Breast epithelium (tissue), 4 donors: ENCODE measurements at regions not wholly inside any gene's neighbourhood (a gene's known extent, or its start where the extent isn't known, plus 50 kb on each side); places are given as distances from the start of the nearest gene placed in this dataset.

Experiments
- DNase-seq, 2 donors: peaks; one replicate each; pipeline ENCODE4 v3.0.0-alpha.2; 2019; ENCODE audit warnings: low spot score in 2 of 2
- H3K27ac ChIP-seq, 2 donors: fragments of 200-600 bp; sonication (generic) in 1 of 2; one replicate each; pipeline ENCODE4 v1.5.1; 2016 to 2019; ENCODE audit warnings: mild to moderate bottlenecking in 1 of 2
- H3K27me3 ChIP-seq, 2 donors: fragments of 200-600 bp; sonication (generic) in 1 of 2; one replicate each; pipeline versions ENCODE4 v1.5.1 to v1.6.0; 2017 to 2019; ENCODE audit warnings: control low read depth in 1 of 2, mild to moderate bottlenecking in 1 of 2
- H3K36me3 ChIP-seq: fragments of 200-600 bp; one replicate; pipeline ENCODE4 v1.5.1; 2019
- H3K4me1 ChIP-seq, 2 donors: fragments of 200-600 bp; sonication (generic); one replicate each; pipeline ENCODE4 v1.5.1; 2016 to 2019; ENCODE audit warnings: control low read depth in 1 of 2
- H3K4me3 ChIP-seq, 3 donors: fragments of 200-600 bp; sonication (generic); 1 replicate in 2 of 3; 2 replicates in 1 of 3; pipeline ENCODE4 v1.5.1; 2016 to 2019; ENCODE audit warnings: mild to moderate bottlenecking in 3 of 3, moderate library complexity in 2 of 3
- H3K9me3 ChIP-seq, 2 donors: fragments of 200-600 bp; sonication (generic) in 1 of 2; one replicate each; pipeline ENCODE4 v1.5.1; 2016 to 2019; ENCODE audit warnings: control low read depth in 1 of 2
- POLR2A ChIP-seq: fragments of 450-650 bp; IDR thresholded peaks from one replicate; pipeline ENCODE4 v1.6.1; 2016; ENCODE audit warnings: antibody characterized with exemption, mild to moderate bottlenecking, moderate library complexity
- POLR2AphosphoS5 ChIP-seq, 3 donors: sonication (generic); formaldehyde crosslinking; IDR thresholded peaks; one replicate each; pipeline ENCODE4 v1.6.1; 2017; ENCODE audit warnings: antibody characterized with exemption in 3 of 3
- intact Hi-C: fragments of 100-400 bp; cut with DNase I; formaldehyde crosslinking; loops from one replicate; pipeline ENCODE4 v1.15.1; 2023; ENCODE audit warnings: low total_unique reads
- TF ChIP-seq, protein P1 (sequence below), 3 donors: fragments of 450-650 bp; IDR thresholded peaks; one replicate each; pipeline ENCODE4 v1.5.1; 2016 to 2017; ENCODE audit warnings: antibody characterized with exemption in 3 of 3, mild to moderate bottlenecking in 3 of 3, moderate library complexity in 3 of 3

- H3K27me3 ChIP-seq: peaks cover 0 to 4% of the 10 kb centered on the region in 2 donors
- H3K9me3 ChIP-seq: peaks cover 0 to 7% of the 10 kb centered on the region in 2 donors
- no peaks in the 10 kb centered on the region for H3K4me1 ChIP-seq
- TF ChIP-seq, protein P1, sequence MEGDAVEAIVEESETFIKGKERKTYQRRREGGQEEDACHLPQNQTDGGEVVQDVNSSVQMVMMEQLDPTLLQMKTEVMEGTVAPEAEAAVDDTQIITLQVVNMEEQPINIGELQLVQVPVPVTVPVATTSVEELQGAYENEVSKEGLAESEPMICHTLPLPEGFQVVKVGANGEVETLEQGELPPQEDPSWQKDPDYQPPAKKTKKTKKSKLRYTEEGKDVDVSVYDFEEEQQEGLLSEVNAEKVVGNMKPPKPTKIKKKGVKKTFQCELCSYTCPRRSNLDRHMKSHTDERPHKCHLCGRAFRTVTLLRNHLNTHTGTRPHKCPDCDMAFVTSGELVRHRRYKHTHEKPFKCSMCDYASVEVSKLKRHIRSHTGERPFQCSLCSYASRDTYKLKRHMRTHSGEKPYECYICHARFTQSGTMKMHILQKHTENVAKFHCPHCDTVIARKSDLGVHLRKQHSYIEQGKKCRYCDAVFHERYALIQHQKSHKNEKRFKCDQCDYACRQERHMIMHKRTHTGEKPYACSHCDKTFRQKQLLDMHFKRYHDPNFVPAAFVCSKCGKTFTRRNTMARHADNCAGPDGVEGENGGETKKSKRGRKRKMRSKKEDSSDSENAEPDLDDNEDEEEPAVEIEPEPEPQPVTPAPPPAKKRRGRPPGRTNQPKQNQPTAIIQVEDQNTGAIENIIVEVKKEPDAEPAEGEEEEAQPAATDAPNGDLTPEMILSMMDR (IDR thresholded peaks at IDR 0.05): no peak
- TF ChIP-seq POLR2AphosphoS5 (IDR thresholded peaks at IDR 0.05) (no peak), POLR2A (no peak)
- H3K4me3 ChIP-seq: no peak overlapping the region
- no peaks in the 10 kb centered on the region for H3K36me3 ChIP-seq
- no peak for DNase-seq
- H3K27ac ChIP-seq: no peak overlapping the region
- intact Hi-C loops: no loop called here
These were observed 94.5 kb upstream of the ISX start for GRCh38 chr22:34971456-34971855.

DNA sequence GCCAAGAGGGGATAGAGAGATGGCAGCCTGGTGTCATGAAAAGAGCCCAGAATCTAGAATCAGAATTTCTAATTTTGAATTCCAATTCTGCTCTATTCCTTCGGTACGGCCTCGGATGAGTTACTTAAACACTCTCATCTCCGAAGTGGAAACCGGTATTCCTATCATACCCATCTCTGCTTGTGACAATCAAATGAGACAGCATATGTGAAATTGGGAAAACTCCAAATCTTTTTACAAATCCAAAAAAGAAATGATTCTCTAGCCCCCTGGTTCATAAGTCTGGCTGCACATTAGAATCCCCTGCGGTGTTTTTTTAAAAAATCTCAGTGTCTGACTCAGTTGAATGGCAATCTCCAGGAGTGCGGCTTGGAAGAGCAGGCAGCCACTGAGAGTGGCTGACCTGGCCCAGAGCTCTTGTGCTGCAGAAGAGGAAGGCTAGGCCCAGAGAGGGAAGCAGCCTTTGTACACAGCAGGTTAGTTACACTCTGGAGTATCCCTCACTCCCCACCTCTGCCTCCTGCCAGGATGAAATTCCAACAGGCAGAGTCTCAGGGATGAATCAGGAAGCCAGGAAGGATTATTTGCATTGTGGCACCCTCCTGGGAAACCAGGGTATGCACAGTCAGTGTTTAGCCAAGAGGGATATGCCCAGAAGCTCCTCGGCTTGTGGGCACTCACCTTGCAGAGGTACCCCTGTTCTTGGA, 93.6 kb upstream of the ISX start:
- intact Hi-C loops: no loop called here
- TF ChIP-seq POLR2A (no peak), POLR2AphosphoS5 (IDR thresholded peaks at IDR 0.05) (no peak)
- TF ChIP-seq, protein P1 (IDR thresholded peaks at IDR 0.05): no peak
- H3K4me1 ChIP-seq: no peaks in the 10 kb centered on the region

GRCh38 chr22:34973016-34973415, 92.9 kb upstream of the ISX start:
- H3K27me3 ChIP-seq: peaks cover 0 to 4% of the 10 kb centered on the region in 2 donors
- intact Hi-C loops: no loop called here
- DNase-seq: no peak
- peaks cover 0 to 13% of the 10 kb centered on the region in 2 donors for H3K9me3 ChIP-seq
- no peak for TF ChIP-seq POLR2A
- no peak for TF ChIP-seq POLR2AphosphoS5 (IDR thresholded peaks at IDR 0.05)
- TF ChIP-seq, protein P1 (IDR thresholded peaks at IDR 0.05): no peak
- H3K4me3 ChIP-seq: no peak overlapping the region
- H3K36me3 ChIP-seq: no peaks in the 10 kb centered on the region
- no peaks in the 10 kb centered on the region for H3K4me1 ChIP-seq
- H3K27ac ChIP-seq: no peak overlapping the region

More for the DNA sequence above, 93.6 kb upstream of the ISX start:
- Histone ChIP-seq H3K4me3 (no peak overlapping the region), H3K9me3 (peaks cover 0 to 13% of the 10 kb centered on the region in 2 donors), H3K27me3 (peaks cover 0 to 4% of the 10 kb centered on the region in 2 donors), H3K27ac (no peak overlapping the region), H3K36me3 (no peaks in the 10 kb centered on the region)
- no peak for DNase-seq

DNA sequence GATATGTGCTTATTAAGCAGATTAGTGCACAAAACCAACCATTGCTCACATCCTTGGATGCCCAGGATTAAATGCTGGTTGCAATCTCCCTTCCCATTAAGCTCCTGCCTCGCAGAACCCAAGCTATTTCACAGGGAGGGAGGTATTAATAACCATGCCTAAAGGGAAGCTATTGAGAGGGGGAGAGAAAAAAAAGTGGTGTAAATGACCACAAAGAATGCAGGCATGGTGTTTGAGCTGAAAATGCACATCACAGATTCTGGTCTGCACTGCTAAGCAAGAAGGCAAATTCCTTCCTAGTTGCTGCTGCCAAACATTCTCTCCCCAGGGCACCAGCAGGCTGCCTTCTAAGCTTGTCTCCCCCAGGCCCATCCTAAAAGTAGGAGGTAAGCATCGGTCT, 92.0 kb upstream of the ISX start:
- no peak for DNase-seq
- Histone ChIP-seq H3K9me3 (peaks cover 0 to 13% of the 10 kb centered on the region in 2 donors), H3K27ac (no peak overlapping the region), H3K36me3 (no peaks in the 10 kb centered on the region), H3K4me3 (no peak overlapping the region), H3K27me3 (peaks cover 0 to 4% of the 10 kb centered on the region in 2 donors), H3K4me1 (no peaks in the 10 kb centered on the region)
- TF ChIP-seq POLR2AphosphoS5 (IDR thresholded peaks at IDR 0.05): no peak
- TF ChIP-seq, protein P1 (IDR thresholded peaks at IDR 0.05): no peak
- intact Hi-C loops: no loop called here

GRCh38 chr22:34975721-34976120, 90.2 kb upstream of the ISX start:
- Histone ChIP-seq H3K4me3 (no peak overlapping the region), H3K36me3 (no peaks in the 10 kb centered on the region), H3K27ac (no peak overlapping the region), H3K27me3 (no peaks in the 10 kb centered on the region), H3K4me1 (no peaks in the 10 kb centered on the region), H3K9me3 (peaks cover 0 to 13% of the 10 kb centered on the region in 2 donors)
- intact Hi-C loops: no loop called here
- no peak for DNase-seq
- TF ChIP-seq, protein P1 (IDR thresholded peaks at IDR 0.05): no peak
- TF ChIP-seq POLR2A: no peak
- TF ChIP-seq POLR2AphosphoS5 (IDR thresholded peaks at IDR 0.05): no peak
